Ascending aorta (tissue), 2 donors: ENCODE measurements at regions not wholly inside any gene's neighbourhood (a gene's known extent, or its start where the extent isn't known, plus 50 kb on each side); places are given as distances from the start of the nearest gene placed in this dataset.
"Not testable (repeated sequence)": the region's sequence is repeated elsewhere in the genome, so short reads cannot be mapped to it uniquely, and the experiment has no call there.

Experiments used
- DNase-seq, 2 donors: peaks; one replicate each; pipeline ENCODE4 v3.0.0-alpha.2; 2019; ENCODE audit warnings: low spot score in 2 of 2
- H3K27ac ChIP-seq, 2 donors: fragments of 200-600 bp; sonication (generic); one replicate each; pipeline ENCODE4 v1.5.1; 2016 to 2017; ENCODE audit warnings: mild to moderate bottlenecking in 1 of 2
- H3K27me3 ChIP-seq: fragments of 200-600 bp; sonication (generic); one replicate; pipeline ENCODE4 v1.5.1; 2017
- H3K36me3 ChIP-seq, 2 donors: fragments of 200-600 bp; sonication (generic); one replicate each; pipeline ENCODE4 v1.5.1; 2016
- H3K4me1 ChIP-seq, 2 donors: fragments of 200-600 bp; sonication (generic); one replicate each; pipeline ENCODE4 v1.5.1; 2016 to 2017; ENCODE audit warnings: mild to moderate bottlenecking in 1 of 2
- H3K4me3 ChIP-seq, 2 donors: fragments of 200-600 bp; sonication (generic); one replicate each; pipeline ENCODE4 v1.5.1; 2016 to 2017; ENCODE audit warnings: mild to moderate bottlenecking in 1 of 2
- H3K9me3 ChIP-seq, 2 donors: fragments of 200-600 bp; sonication (generic); one replicate each; pipeline ENCODE4 v1.5.1; 2016
- intact Hi-C: fragments of 100-400 bp; cut with DNase I; formaldehyde crosslinking; loops from one replicate; pipeline ENCODE4 v1.15.1; 2023
- TF ChIP-seq, protein P1 (sequence below), 3 experiments: fragments of 200-600 bp in 2 of 3; fragments of 450-650 bp in 1 of 3; sonication (generic) in 2 of 3; IDR thresholded peaks; one replicate each; pipeline ENCODE4 v1.5.1; 2016 to 2019; ENCODE audit warnings: antibody characterized with exemption in 3 of 3, mild to moderate bottlenecking in 1 of 3, moderate library complexity in 1 of 3

DNA sequence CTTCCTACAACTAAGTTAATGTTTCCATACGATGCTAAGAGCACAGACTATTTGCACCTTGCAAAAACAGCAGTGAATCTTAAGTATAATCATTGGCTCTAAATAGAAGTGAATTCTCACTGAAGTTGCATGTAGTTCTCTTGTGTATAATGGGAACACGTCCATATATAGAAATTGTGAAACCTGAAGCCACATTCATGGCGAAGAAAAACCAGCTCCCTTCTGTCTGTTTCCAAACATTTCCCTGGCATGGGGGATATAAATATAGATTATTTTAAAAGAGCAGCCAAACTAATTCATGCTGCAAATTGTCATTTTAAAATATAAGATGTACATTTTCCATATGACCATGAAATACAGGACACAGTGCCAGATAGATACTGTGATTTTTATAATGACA, 71.1 kb downstream of the TRAM1L1 start:
- intact Hi-C loops = no loop called here

DNA sequence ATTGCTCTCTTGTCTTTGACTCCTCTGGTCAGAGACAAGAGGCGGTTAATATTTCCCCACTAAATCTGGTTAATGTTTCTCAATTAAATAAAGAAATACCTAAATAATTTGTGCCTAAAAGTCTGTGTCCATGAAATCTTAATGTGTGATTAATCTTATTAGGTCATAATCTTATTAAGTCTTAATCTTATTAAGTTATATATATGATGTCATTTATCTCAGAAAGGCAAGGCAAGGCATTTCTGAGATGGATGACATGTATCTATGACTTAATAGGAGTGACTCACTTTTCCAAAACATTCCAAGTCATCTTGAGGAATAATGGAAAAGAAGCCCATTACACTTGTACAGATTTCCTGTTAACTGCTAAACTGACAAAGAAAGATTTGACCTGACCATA, 74.7 kb downstream of the TRAM1L1 start:
- Histone ChIP-seq H3K36me3 (no peaks in the 10 kb centered on the region), H3K4me3 (no peak overlapping the region), H3K27ac (no peak overlapping the region), H3K9me3 (no peaks in the 10 kb centered on the region), H3K27me3 (no peaks in the 10 kb centered on the region), H3K4me1 (no peaks in the 10 kb centered on the region)
- intact Hi-C loops = no loop called here
- TF ChIP-seq, protein P1, sequence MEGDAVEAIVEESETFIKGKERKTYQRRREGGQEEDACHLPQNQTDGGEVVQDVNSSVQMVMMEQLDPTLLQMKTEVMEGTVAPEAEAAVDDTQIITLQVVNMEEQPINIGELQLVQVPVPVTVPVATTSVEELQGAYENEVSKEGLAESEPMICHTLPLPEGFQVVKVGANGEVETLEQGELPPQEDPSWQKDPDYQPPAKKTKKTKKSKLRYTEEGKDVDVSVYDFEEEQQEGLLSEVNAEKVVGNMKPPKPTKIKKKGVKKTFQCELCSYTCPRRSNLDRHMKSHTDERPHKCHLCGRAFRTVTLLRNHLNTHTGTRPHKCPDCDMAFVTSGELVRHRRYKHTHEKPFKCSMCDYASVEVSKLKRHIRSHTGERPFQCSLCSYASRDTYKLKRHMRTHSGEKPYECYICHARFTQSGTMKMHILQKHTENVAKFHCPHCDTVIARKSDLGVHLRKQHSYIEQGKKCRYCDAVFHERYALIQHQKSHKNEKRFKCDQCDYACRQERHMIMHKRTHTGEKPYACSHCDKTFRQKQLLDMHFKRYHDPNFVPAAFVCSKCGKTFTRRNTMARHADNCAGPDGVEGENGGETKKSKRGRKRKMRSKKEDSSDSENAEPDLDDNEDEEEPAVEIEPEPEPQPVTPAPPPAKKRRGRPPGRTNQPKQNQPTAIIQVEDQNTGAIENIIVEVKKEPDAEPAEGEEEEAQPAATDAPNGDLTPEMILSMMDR (IDR thresholded peaks at IDR 0.05) = no peak
- DNase-seq = no peak

More for the DNA sequence above, 71.1 kb downstream of the TRAM1L1 start:
- Histone ChIP-seq H3K4me1 (no peaks in the 10 kb centered on the region), H3K27me3 (no peaks in the 10 kb centered on the region), H3K4me3 (no peak overlapping the region), H3K9me3 (no peaks in the 10 kb centered on the region), H3K36me3 (no peaks in the 10 kb centered on the region), H3K27ac (no peak overlapping the region)
- TF ChIP-seq, protein P1 (IDR thresholded peaks at IDR 0.05) = no peak
- DNase-seq = no peak

DNA sequence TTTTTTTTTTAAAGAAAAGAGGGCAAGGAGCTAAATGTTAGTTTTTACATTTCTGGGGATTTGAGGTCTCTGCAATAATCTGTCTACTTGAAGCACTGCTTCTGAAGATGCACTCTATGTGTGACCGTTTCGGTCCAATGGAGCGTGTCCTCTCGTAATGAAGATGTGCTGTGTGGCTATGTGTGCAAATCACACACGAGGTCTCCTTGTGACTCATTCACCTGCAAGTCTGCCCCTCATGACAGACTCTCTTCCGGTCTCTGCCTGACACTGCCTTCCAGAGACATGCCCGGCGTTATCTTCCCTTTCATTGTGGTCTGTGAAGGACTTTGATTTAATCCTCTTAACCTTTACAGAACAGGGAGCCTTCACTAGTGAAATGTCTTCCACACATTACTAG, 84.3 kb downstream of the TRAM1L1 start:
- intact Hi-C loops = no loop called here
- Histone ChIP-seq H3K36me3 (no peaks in the 10 kb centered on the region), H3K4me1 (no peaks in the 10 kb centered on the region), H3K4me3 (no peak overlapping the region), H3K27ac (no peak overlapping the region), H3K27me3 (no peaks in the 10 kb centered on the region), H3K9me3 (no peaks in the 10 kb centered on the region)
- no peak for DNase-seq
- TF ChIP-seq, protein P1 (IDR thresholded peaks at IDR 0.05) = no peak

DNA sequence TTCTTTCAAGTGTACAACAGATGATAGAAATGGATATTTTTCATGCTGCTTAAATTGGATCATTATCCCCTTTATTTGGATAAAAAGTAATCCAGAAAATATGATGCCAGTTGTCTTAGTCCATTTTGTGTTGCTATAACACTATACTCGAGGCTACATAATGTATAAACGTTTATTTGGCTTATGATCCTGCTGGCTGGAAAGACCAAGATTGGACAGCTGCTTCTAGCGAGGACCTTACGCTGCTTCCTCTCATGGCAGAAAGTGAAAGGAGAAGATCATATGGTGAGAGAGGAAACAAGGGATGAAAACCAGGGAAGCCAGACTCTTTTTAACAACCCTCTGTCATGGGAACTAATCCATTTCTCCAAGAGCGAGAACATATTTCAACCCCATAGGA, 102.7 kb downstream of the TRAM1L1 start:
- intact Hi-C loops = no loop called here
- H3K36me3 ChIP-seq = no peaks in the 10 kb centered on the region
- DNase-seq = no peak
- no peaks in the 10 kb centered on the region for H3K4me1 ChIP-seq
- no peak overlapping the region for H3K4me3 ChIP-seq
- no peaks in the 10 kb centered on the region for H3K9me3 ChIP-seq
- no peaks in the 10 kb centered on the region for H3K27me3 ChIP-seq
- no peak overlapping the region for H3K27ac ChIP-seq
- TF ChIP-seq, protein P1 (IDR thresholded peaks at IDR 0.05) = no peak

DNA sequence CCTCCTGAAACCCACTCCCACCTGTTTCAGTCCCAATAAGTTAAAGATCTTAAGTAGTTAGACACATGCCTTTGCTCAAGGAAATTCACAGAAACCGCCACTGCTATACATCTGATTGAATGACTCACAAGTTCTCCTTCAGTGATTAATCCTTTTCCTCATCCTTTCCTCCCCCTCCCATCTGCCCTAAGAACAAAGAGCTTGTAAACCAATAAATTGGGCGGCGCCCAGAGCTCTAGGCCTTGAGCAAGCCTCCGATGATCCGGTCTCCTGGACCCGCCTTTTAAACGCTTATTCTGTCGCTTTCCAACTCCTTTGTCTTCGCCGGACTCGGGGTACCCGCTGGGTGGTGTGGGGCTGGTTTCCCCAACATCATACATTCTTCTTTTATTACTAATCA, 104.9 kb downstream of the TRAM1L1 start:
- DNase-seq, H3K27ac ChIP-seq, H3K4me3 ChIP-seq, H3K27me3 ChIP-seq, H3K4me1 ChIP-seq, intact Hi-C loops, H3K9me3 ChIP-seq, H3K36me3 ChIP-seq: not testable (repeated sequence)

DNA sequence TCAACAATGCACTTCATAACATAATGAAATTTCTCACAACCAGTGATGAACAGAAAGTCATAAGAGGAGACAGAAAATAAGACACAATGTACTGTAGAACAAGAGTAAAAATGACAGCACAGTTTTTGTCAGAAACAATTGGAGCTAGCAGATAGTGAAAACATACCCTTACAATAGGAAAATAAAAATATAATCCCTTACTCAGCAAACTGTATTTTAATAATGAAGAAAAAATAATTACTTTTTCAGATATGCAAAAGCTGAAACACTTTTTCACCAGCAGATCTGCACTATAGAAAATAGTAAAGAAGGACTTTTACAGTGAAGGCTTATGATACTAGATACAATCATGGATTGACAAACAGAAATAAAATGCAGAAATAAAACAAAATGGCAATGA, 126.3 kb downstream of the TRAM1L1 start:
- H3K27me3 ChIP-seq = no peaks in the 10 kb centered on the region
- DNase-seq = no peak
- TF ChIP-seq, protein P1 (IDR thresholded peaks at IDR 0.05) = no peak
- no peaks in the 10 kb centered on the region for H3K4me1 ChIP-seq
- intact Hi-C loops = no loop called here
- no peak overlapping the region for H3K4me3 ChIP-seq
- no peak overlapping the region for H3K27ac ChIP-seq
- no peaks in the 10 kb centered on the region for H3K36me3 ChIP-seq
- no peaks in the 10 kb centered on the region for H3K9me3 ChIP-seq
